Transverse colon (tissue), 3 donors: ENCODE measurements at regions not wholly inside any gene's neighbourhood (a gene's known extent, or its start where the extent isn't known, plus 50 kb on each side); places are given as distances from the start of the nearest gene placed in this dataset.

Experiments used
- CTCF ChIP-seq, 5 experiments: fragments of 200-600 bp in 3 of 5; fragments of 450-650 bp in 2 of 5; sonication (generic) in 3 of 5; IDR thresholded peaks; 1 replicate in 2 of 5; 2 replicates in 3 of 5; pipeline ENCODE4 v1.5.1; 2016 to 2017; ENCODE audit warnings: antibody characterized with exemption in 5 of 5, inconsistent platforms in 3 of 5, mild to moderate bottlenecking in 2 of 5, moderate library complexity in 1 of 5
- EP300 ChIP-seq: sonication (generic); formaldehyde crosslinking; IDR thresholded peaks from one replicate; pipeline ENCODE4 v1.6.1; 2017; ENCODE audit warnings: antibody characterized with exemption, low read depth
- POLR2A ChIP-seq: fragments of 450-650 bp; IDR thresholded peaks from one replicate; pipeline ENCODE4 v1.6.1; 2016; ENCODE audit warnings: antibody characterized with exemption, mild to moderate bottlenecking, moderate library complexity

- TF ChIP-seq CTCF (IDR thresholded peaks at IDR 0.05) = no peak
- TF ChIP-seq EP300 = no peak
- no peak for TF ChIP-seq POLR2A
Observed at GRCh38 chr18:1825296-1825695, 746.0 kb downstream of the METTL4 start.
